Fibroblast of pulmonary artery (primary cell): ENCODE measurements at regions not wholly inside any gene's neighbourhood (a gene's known extent, or its start where the extent isn't known, plus 50 kb on each side); places are given as distances from the start of the nearest gene placed in this dataset.
A peak's percentile ranks its signal among the peaks of the same experiment; 100 is the strongest.

Source experiments
- DNase-seq: peaks from one replicate; pipeline ENCODE4 v3.0.0-alpha.2; 2010; ENCODE audit warnings: low read depth
- H3K4me3 ChIP-seq: replicated peaks from 2 replicates; pipeline ENCODE4 v1.5.1; 2011; ENCODE audit warnings: low read depth, mild to moderate bottlenecking, control low read depth, low read length, moderate library complexity
- CTCF ChIP-seq: IDR thresholded peaks from 2 replicates; pipeline ENCODE4 v1.5.1; 2011; ENCODE audit warnings: mild to moderate bottlenecking, control low read depth, low read length, inconsistent platforms; ENCODE audit errors: missing control alignments

- TF ChIP-seq CTCF: no peak
- no peak for DNase-seq
- no peak overlapping the region for H3K4me3 ChIP-seq
Observed at GRCh38 chr6:74253261-74253660, 557.3 kb downstream of the CD109 start.

- no peak overlapping the region for H3K4me3 ChIP-seq
- TF ChIP-seq CTCF: no peak
- DNase-seq: peak; percentile 16
Observed at GRCh38 chr6:74250161-74250818, 554.3 kb downstream of the CD109 start.

DNA sequence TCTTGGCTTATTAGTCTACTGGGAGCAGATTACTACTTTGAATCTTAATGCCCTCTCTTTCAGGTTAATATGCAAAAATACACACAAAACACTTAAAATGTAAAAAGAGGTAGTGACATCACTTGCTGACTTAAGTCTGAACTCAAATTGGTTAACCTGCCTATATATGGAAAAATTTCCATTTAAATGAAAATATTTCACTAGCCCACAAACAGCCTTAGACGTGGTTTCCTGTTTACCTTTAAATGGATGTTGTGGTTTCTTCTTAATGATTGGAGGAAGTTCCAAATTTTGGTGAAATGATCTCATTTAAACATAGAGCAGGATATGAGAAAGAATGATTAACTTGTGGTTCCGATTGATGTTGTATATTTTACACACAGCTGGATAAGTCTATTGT lies 553.7 kb downstream of the CD109 start:
- H3K4me3 ChIP-seq: no peak overlapping the region
- TF ChIP-seq CTCF: no peak
- DNase-seq: peak; percentile 50

DNA sequence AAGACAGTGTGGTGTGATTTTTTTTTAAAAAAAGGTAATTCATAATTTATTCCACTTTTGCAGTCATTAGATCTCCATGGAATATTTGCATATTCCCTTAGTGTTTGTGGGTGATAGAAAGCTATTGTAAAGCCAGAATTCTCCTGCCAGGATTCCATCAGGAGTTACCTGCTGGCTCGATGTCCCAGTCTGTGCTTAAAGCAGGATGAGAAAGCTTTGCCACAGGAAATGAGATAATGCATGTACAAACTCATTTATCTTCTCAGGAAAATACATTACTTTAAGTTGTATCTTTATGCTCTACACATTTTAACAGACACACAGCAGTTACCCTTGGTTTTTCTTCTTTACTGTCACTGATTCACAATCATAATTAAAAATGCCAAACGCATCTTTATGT lies 553.0 kb downstream of the CD109 start:
- no peak for DNase-seq
- no peak overlapping the region for H3K4me3 ChIP-seq
- no peak for TF ChIP-seq CTCF

GRCh38 chr6:74222768-74223333 lies 526.8 kb downstream of the CD109 start:
- H3K4me3 ChIP-seq: no peak overlapping the region
- TF ChIP-seq CTCF: no peak
- no peak for DNase-seq

- TF ChIP-seq CTCF: no peak
- no peak for DNase-seq
- H3K4me3 ChIP-seq: no peak overlapping the region
Observed at GRCh38 chr6:74213995-74214394, 518.0 kb downstream of the CD109 start.

DNA sequence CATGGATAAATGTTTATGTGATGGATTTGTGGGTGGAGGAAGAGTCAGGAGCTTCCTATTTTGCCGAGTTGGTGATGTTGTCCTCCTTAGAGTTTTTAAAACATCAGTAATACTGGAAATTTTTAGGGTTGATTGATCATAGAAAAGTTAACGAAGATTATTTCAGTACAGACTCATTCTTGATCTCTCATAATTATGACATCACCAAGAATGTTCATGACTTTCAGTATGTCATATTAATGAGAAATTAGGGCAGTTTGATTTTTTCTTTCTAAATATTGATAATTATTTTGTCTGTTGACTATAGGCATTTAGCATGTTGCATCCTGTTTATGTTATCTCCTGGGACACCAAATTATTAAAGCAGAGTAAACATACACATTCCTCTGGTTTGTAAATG lies 512.2 kb downstream of the CD109 start:
- TF ChIP-seq CTCF: no peak
- DNase-seq: no peak
- H3K4me3 ChIP-seq: no peak overlapping the region
